Hepatocyte (in vitro differentiated cells): ENCODE measurements at regions not wholly inside any gene's neighbourhood (a gene's known extent, or its start where the extent isn't known, plus 50 kb on each side); places are given as distances from the start of the nearest gene placed in this dataset.

Experiments used
- DNase-seq: peaks from one replicate; pipeline ENCODE4 v3.0.0-alpha.2; 2016; ENCODE audit warnings: low spot score
- H2AFZ ChIP-seq: fragments of 200-600 bp; sonication (generic); 2 replicates; pipeline ENCODE4 v1.6.0; 2016; ENCODE audit warnings: antibody characterized with exemption, mild to moderate bottlenecking
- H3K27ac ChIP-seq: fragments of 200-600 bp; sonication (generic); 2 replicates; pipeline ENCODE4 v1.5.1; 2016; ENCODE audit warnings: mild to moderate bottlenecking
- H3K27me3 ChIP-seq: fragments of 200-600 bp; sonication (generic); 2 replicates; pipeline ENCODE4 v1.6.1; 2016
- H3K36me3 ChIP-seq: fragments of 200-600 bp; sonication (generic); replicated peaks from 2 replicates; pipeline ENCODE4 v1.5.1; 2016; ENCODE audit warnings: low read depth; ENCODE audit not compliant: insufficient read depth
- H3K4me1 ChIP-seq: fragments of 200-600 bp; sonication (generic); 2 replicates; pipeline ENCODE4 v1.5.1; 2016; ENCODE audit warnings: mild to moderate bottlenecking, moderate library complexity; ENCODE audit not compliant: insufficient read depth
- H3K4me2 ChIP-seq: fragments of 200-600 bp; sonication (generic); 2 replicates; pipeline ENCODE4 v1.6.0; 2016
- H3K4me3 ChIP-seq: fragments of 200-600 bp; sonication (generic); 2 replicates; pipeline ENCODE4 v1.5.1; 2016; ENCODE audit warnings: mild to moderate bottlenecking
- H3K79me2 ChIP-seq: fragments of 200-600 bp; sonication (generic); 2 replicates; pipeline ENCODE4 v1.6.0; 2017; ENCODE audit warnings: mild to moderate bottlenecking
- H3K9me2 ChIP-seq: fragments of 200-600 bp; sonication (generic); replicated peaks from 2 replicates; pipeline ENCODE4 v1.6.0; 2017; ENCODE audit warnings: mild to moderate bottlenecking; ENCODE audit not compliant: insufficient read depth
- H3K9me3 ChIP-seq: fragments of 200-600 bp; sonication (generic); 2 replicates; pipeline ENCODE4 v1.5.1; 2016; ENCODE audit warnings: low read depth, mild to moderate bottlenecking
- H4K20me1 ChIP-seq: fragments of 200-600 bp; sonication (generic); 2 replicates; pipeline ENCODE4 v1.6.0; 2016; ENCODE audit warnings: mild to moderate bottlenecking; ENCODE audit not compliant: insufficient read depth, poor library complexity, severe bottlenecking
- CTCF ChIP-seq: fragments of 200-600 bp; sonication (generic); IDR thresholded peaks from 2 replicates; pipeline ENCODE4 v1.5.1; 2016; ENCODE audit warnings: antibody characterized with exemption, mild to moderate bottlenecking; ENCODE audit not compliant: poor library complexity
- EZH2 ChIP-seq: fragments of 200-600 bp; sonication (generic); IDR thresholded peaks from 2 replicates; pipeline ENCODE4 v1.6.1; 2016; ENCODE audit warnings: antibody characterized with exemption, mild to moderate bottlenecking, borderline replicate concordance
- EZH2phosphoT487 ChIP-seq: fragments of 200-600 bp; sonication (generic); IDR thresholded peaks from one replicate; pipeline ENCODE4 v1.6.1; 2018; ENCODE audit warnings: antibody characterized with exemption, mild to moderate bottlenecking, low read depth, moderate library complexity; ENCODE audit not compliant: unreplicated experiment, severe bottlenecking
- WGBS: methylation state at CpG from one replicate; pipeline ENCODE4 v1.1.6; 2016; ENCODE audit warnings: low lambda C conversion rate; ENCODE audit errors: missing lambda C conversion rate; 5-methylcytosine and 5-hydroxymethylcytosine counted together

GRCh38 chr3:20810555-20810954 lies 624.5 kb upstream of the SGO1 start:
- Histone ChIP-seq H3K4me3 (no peak overlapping the region), H3K27ac (no peak overlapping the region), H2AFZ (no peak overlapping the region), H3K27me3 (no peaks in the 10 kb centered on the region), H3K9me2 (no peaks in the 10 kb centered on the region), H3K36me3 (no peaks in the 10 kb centered on the region), H3K4me1 (no peaks in the 10 kb centered on the region), H4K20me1 (no peaks in the 10 kb centered on the region), H3K79me2 (no peaks in the 10 kb centered on the region), H3K4me2 (no peak overlapping the region), H3K9me3 (no peaks in the 10 kb centered on the region)
- no peak for DNase-seq
- TF ChIP-seq EZH2phosphoT487: no peak
- no peak for TF ChIP-seq CTCF
- no peak for TF ChIP-seq EZH2

GRCh38 chr3:20809356-20809755 lies 623.4 kb upstream of the SGO1 start:
- Histone ChIP-seq H3K4me2 (no peak overlapping the region), H4K20me1 (no peaks in the 10 kb centered on the region), H3K9me3 (no peaks in the 10 kb centered on the region), H3K4me1 (no peaks in the 10 kb centered on the region), H3K27me3 (no peaks in the 10 kb centered on the region), H3K9me2 (no peaks in the 10 kb centered on the region), H2AFZ (no peak overlapping the region), H3K36me3 (no peaks in the 10 kb centered on the region), H3K79me2 (no peaks in the 10 kb centered on the region), H3K27ac (no peak overlapping the region), H3K4me3 (no peak overlapping the region)
- no peak for TF ChIP-seq EZH2
- TF ChIP-seq CTCF: no peak
- TF ChIP-seq EZH2phosphoT487: no peak
- no peak for DNase-seq
- 67% methylated on average over 3 of the region's 3 CpGs for WGBS

DNA sequence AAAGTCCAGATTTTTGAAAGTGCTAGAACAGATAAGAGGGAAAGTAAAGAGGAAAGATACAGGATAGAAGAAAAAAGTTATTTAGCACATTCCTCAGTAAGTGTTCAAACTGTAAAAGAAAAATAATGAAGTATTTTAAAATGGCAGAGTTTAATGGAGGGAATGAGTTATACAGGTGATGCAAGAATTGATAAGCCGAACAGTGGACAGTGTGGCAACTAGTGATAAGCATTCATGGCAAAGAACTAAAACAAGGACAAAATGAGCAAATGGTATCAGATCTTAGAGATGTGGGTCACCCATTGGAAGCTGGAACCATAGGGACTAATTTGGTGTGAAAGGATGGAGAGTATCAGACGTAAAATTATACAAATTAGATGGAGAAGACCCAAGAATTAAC lies 622.9 kb upstream of the SGO1 start:
- H3K36me3 ChIP-seq: no peaks in the 10 kb centered on the region
- H2AFZ ChIP-seq: no peak overlapping the region
- no peaks in the 10 kb centered on the region for H4K20me1 ChIP-seq
- no peak overlapping the region for H3K27ac ChIP-seq
- no peaks in the 10 kb centered on the region for H3K9me2 ChIP-seq
- H3K4me3 ChIP-seq: no peak overlapping the region
- H3K27me3 ChIP-seq: no peaks in the 10 kb centered on the region
- no peaks in the 10 kb centered on the region for H3K79me2 ChIP-seq
- no peak for TF ChIP-seq EZH2phosphoT487
- TF ChIP-seq CTCF: no peak
- no peak for TF ChIP-seq EZH2
- H3K9me3 ChIP-seq: no peaks in the 10 kb centered on the region
- no peak overlapping the region for H3K4me2 ChIP-seq
- H3K4me1 ChIP-seq: no peaks in the 10 kb centered on the region
- whole genome bisulfite sequencing: 90% methylated on average over 2 of the region's 2 CpGs
- no peak for DNase-seq

DNA sequence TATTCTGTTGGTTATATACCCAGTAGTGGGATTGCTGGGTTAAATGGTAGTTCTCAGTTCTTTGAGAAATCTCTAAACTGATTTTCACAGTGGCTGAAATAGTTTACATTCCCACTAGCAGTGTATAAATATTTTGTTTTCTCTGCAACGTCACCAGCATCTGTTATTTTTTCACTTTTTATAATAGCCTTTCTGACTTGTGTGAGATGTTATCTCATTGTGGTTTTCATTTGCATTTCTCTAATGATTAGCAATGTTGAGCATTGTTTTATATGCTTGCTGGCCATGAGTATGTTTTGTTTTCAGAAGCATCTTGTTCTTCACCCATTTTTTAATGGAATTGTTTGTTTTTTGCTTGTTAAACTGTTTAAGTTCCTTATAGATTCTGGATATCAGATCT lies 612.7 kb upstream of the SGO1 start:
- Histone ChIP-seq H2AFZ (no peak overlapping the region), H3K27ac (no peak overlapping the region), H3K27me3 (no peaks in the 10 kb centered on the region), H3K4me1 (no peaks in the 10 kb centered on the region), H3K9me3 (no peaks in the 10 kb centered on the region), H4K20me1 (no peaks in the 10 kb centered on the region), H3K36me3 (no peaks in the 10 kb centered on the region), H3K9me2 (no peaks in the 10 kb centered on the region), H3K4me3 (no peak overlapping the region), H3K4me2 (no peak overlapping the region), H3K79me2 (no peaks in the 10 kb centered on the region)
- TF ChIP-seq EZH2phosphoT487 (no peak), EZH2 (no peak), CTCF (no peak)
- DNase-seq: no peak
- 80% methylated on average over 1 of the region's 1 CpG for WGBS
